ENCODE measurements at regions not wholly inside any gene's neighbourhood (a gene's known extent, or its start where the extent isn't known, plus 50 kb on each side); places are given as distances from the start of the nearest gene placed in this dataset.
"Not testable (repeated sequence)": the region's sequence is repeated elsewhere in the genome, so short reads cannot be mapped to it uniquely, and the experiment has no call there.

GRCh38 chr13:34381228-34381627 lies 560.8 kb upstream of the NBEA start:
- no peaks in the 10 kb centered on the region for H3K36me3 ChIP-seq (ENCODE audit: insufficient read depth, low read depth, low read length)
- no peaks in the 10 kb centered on the region for H3K9me3 ChIP-seq (ENCODE audit: insufficient read depth, low read depth, low read length)
- no peaks in the 10 kb centered on the region for H3K27me3 ChIP-seq (ENCODE audit: insufficient read depth, low read length)
- H3K27ac ChIP-seq (ENCODE audit: low read length) = no peak overlapping the region
- peaks cover 6% of the 10 kb centered on the region for H3K4me1 ChIP-seq (ENCODE audit: insufficient read depth, low read length)
- H3K9ac ChIP-seq (ENCODE audit: low read depth, low read length) = no peak overlapping the region
- no peak overlapping the region for H3K4me3 ChIP-seq (ENCODE audit: low read length)

GRCh38 chr13:34383728-34384127 lies 558.3 kb upstream of the NBEA start:
- Histone ChIP-seq H3K27me3 (ENCODE audit: insufficient read depth, low read length) (no peaks in the 10 kb centered on the region), H3K27ac (ENCODE audit: low read length) (no peak overlapping the region), H3K36me3 (ENCODE audit: insufficient read depth, low read depth, low read length) (no peaks in the 10 kb centered on the region), H3K9ac (ENCODE audit: low read depth, low read length) (no peak overlapping the region), H3K4me3 (ENCODE audit: low read length) (no peak overlapping the region), H3K9me3 (ENCODE audit: insufficient read depth, low read depth, low read length) (no peaks in the 10 kb centered on the region), H3K4me1 (ENCODE audit: insufficient read depth, low read length) (no peaks in the 10 kb centered on the region)

DNA sequence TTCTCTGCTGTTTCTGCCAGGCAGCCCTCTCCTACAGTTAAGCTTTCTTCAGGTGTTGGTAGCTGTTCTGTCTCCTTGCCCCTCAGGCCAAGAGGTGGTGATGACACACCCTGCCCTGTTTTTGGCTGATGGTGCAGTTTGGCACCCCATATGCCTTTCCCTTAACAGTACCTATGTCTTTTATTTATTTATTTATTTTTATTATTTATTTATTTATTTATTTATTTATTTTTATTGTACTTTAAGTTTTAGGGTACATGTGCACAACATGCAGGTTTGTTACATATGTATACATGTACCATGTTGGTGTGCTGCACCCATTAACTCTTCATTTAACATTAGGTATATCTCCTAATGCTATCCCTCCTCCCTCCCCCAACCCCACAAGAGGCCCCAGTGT lies 555.8 kb upstream of the NBEA start:
- H3K9ac ChIP-seq (ENCODE audit: low read depth, low read length); H3K27ac ChIP-seq (ENCODE audit: low read length); H3K9me3 ChIP-seq (ENCODE audit: insufficient read depth, low read depth, low read length); H3K4me3 ChIP-seq (ENCODE audit: low read length); H3K27me3 ChIP-seq (ENCODE audit: insufficient read depth, low read length); H3K36me3 ChIP-seq (ENCODE audit: insufficient read depth, low read depth, low read length); H3K4me1 ChIP-seq (ENCODE audit: insufficient read depth, low read length): not testable (repeated sequence)

DNA sequence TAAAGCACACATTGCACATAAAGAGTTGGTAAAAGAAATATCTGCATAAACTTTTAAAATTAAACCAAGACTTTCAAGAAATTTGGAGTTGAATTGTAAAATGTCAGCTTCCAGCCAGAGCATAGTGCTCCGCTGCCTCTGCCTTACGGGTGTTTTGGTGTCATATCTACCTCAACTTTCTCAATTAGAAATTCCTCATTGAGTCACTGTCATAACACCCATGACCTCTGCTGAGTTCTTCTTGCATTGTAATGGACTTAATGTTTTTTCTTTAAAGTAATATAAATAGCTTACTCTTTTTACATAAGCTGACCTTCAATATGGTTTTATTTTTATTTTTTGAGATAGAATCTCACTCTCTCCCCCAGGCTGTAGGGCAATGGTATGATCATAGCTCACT lies 551.0 kb upstream of the NBEA start:
- Histone ChIP-seq H3K9me3 (ENCODE audit: insufficient read depth, low read depth, low read length) (no peaks in the 10 kb centered on the region), H3K9ac (ENCODE audit: low read depth, low read length) (no peak overlapping the region), H3K27ac (ENCODE audit: low read length) (no peak overlapping the region), H3K27me3 (ENCODE audit: insufficient read depth, low read length) (no peaks in the 10 kb centered on the region), H3K4me1 (ENCODE audit: insufficient read depth, low read length) (no peaks in the 10 kb centered on the region), H3K36me3 (ENCODE audit: insufficient read depth, low read depth, low read length) (no peaks in the 10 kb centered on the region), H3K4me3 (ENCODE audit: low read length) (no peak overlapping the region)

DNA sequence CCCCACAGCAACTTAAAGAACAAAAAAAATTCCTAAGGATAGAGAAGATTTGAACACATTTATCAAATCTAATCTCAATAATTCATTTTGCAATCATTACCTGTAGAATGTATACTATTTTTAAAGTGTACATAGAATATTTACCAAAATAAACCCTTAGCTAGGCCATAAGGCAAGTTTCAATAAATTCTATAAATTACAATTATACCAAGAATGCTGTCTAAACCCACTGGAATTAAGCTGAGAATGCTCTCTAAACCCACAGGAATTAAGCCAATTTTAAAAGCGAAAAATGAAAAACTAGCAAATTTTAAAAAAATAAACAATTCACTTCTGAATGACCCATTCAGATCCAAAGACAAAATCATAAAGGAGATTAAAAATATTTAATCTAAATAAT lies 540.4 kb upstream of the NBEA start:
- H3K9ac ChIP-seq (ENCODE audit: low read depth, low read length) = no peak overlapping the region
- H3K4me3 ChIP-seq (ENCODE audit: low read length) = no peak overlapping the region
- H3K9me3 ChIP-seq (ENCODE audit: insufficient read depth, low read depth, low read length) = no peaks in the 10 kb centered on the region
- H3K4me1 ChIP-seq (ENCODE audit: insufficient read depth, low read length) = no peaks in the 10 kb centered on the region
- no peak overlapping the region for H3K27ac ChIP-seq (ENCODE audit: low read length)
- H3K27me3 ChIP-seq (ENCODE audit: insufficient read depth, low read length) = no peaks in the 10 kb centered on the region
- H3K36me3 ChIP-seq (ENCODE audit: insufficient read depth, low read depth, low read length) = no peaks in the 10 kb centered on the region

DNA sequence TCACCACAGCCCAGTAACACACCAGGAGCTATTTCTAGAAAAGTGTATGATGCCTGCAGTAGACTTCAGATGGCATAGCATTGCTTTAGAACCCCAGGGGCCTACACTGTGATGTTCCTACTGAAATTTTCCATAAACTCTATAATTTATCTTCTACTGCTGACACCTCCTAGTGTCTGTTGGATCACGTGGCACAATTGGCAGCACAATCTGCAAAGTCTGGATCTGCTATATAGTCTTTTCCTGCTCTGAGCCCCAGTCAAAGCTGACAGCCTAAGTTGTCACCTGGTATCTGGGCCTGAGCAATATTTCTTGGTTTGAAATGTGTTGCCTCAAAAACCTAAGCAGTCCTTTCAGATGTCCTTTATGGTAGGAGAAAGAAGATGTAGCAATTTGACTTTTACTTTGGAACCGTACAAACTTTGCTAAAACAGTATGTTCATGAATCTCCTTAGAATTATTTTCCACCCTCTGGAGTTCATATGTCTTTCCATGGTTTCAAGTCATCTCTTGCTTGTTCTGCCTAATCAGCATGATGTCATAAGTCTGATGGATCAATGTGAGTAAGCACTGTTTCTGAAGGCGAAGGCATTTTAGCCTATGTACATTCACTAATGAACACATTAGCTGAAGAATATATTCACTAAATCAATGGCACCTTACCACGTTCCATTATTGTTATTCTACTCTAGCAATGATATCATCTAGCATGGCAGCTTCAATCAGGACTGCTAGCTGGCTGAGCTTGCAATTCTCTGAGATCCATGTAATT lies 536.5 kb upstream of the NBEA start:
- H3K9me3 ChIP-seq (ENCODE audit: insufficient read depth, low read depth, low read length) = no peaks in the 10 kb centered on the region
- no peak overlapping the region for H3K9ac ChIP-seq (ENCODE audit: low read depth, low read length)
- H3K4me3 ChIP-seq (ENCODE audit: low read length) = no peak overlapping the region
- no peak overlapping the region for H3K27ac ChIP-seq (ENCODE audit: low read length)
- no peaks in the 10 kb centered on the region for H3K27me3 ChIP-seq (ENCODE audit: insufficient read depth, low read length)
- no peaks in the 10 kb centered on the region for H3K4me1 ChIP-seq (ENCODE audit: insufficient read depth, low read length)
- H3K36me3 ChIP-seq (ENCODE audit: insufficient read depth, low read depth, low read length) = no peaks in the 10 kb centered on the region

DNA sequence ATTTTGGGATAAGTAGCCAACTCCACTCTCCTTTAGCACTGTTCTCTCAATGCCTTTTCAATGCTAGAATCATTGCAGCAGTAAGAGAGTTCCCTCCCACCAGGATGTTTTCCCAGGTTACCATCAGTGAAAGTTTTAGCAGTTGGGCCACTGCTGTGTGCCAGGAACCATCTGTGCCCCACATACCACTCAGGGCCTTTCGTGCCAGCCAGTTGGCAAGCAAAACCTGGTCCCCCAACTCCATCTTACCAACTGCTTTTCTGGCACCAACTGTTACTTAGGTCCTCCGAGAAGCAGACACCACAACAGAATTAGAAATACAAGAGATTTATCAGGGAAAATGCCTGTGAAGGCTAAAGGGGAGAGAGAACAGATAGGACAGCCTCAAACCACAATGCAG lies 533.4 kb upstream of the NBEA start:
- H3K27ac ChIP-seq (ENCODE audit: low read length) = no peak overlapping the region
- no peaks in the 10 kb centered on the region for H3K27me3 ChIP-seq (ENCODE audit: insufficient read depth, low read length)
- no peak overlapping the region for H3K9ac ChIP-seq (ENCODE audit: low read depth, low read length)
- H3K36me3 ChIP-seq (ENCODE audit: insufficient read depth, low read depth, low read length) = no peaks in the 10 kb centered on the region
- no peak overlapping the region for H3K4me3 ChIP-seq (ENCODE audit: low read length)
- no peaks in the 10 kb centered on the region for H3K4me1 ChIP-seq (ENCODE audit: insufficient read depth, low read length)
- H3K9me3 ChIP-seq (ENCODE audit: insufficient read depth, low read depth, low read length) = no peaks in the 10 kb centered on the region

GRCh38 chr13:34409496-34410182 lies 532.4 kb upstream of the NBEA start:
- Histone ChIP-seq H3K9ac (ENCODE audit: low read depth, low read length) (no peak overlapping the region), H3K27ac (ENCODE audit: low read length) (no peak overlapping the region), H3K36me3 (ENCODE audit: insufficient read depth, low read depth, low read length) (no peaks in the 10 kb centered on the region), H3K4me3 (ENCODE audit: low read length) (no peak overlapping the region), H3K4me1 (ENCODE audit: insufficient read depth, low read length) (no peaks in the 10 kb centered on the region), H3K9me3 (ENCODE audit: insufficient read depth, low read depth, low read length) (no peaks in the 10 kb centered on the region), H3K27me3 (ENCODE audit: insufficient read depth, low read length) (no peaks in the 10 kb centered on the region)

DNA sequence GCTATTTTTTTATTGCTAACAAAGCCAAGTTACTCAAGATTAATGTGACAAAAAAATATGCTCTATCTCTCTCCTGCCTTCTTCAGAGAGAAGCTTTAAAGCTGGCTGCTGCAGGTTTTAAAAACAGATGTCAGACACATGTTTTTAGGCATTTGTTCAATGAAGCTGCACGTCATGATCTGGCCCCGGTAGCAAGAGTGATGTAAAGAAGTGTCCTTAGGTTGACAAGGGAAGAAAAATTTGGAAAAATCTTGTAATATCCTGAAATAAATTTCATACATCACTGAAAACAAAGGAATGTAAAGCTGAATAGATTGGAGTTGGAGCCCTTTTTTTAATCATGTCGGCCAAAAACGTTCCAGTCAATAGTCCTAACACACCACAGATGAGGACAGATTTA lies 531.4 kb upstream of the NBEA start:
- H3K9me3 ChIP-seq (ENCODE audit: insufficient read depth, low read depth, low read length) = no peaks in the 10 kb centered on the region
- H3K27ac ChIP-seq (ENCODE audit: low read length) = no peak overlapping the region
- no peaks in the 10 kb centered on the region for H3K4me1 ChIP-seq (ENCODE audit: insufficient read depth, low read length)
- H3K9ac ChIP-seq (ENCODE audit: low read depth, low read length) = no peak overlapping the region
- H3K4me3 ChIP-seq (ENCODE audit: low read length) = no peak overlapping the region
- no peaks in the 10 kb centered on the region for H3K36me3 ChIP-seq (ENCODE audit: insufficient read depth, low read depth, low read length)
- H3K27me3 ChIP-seq (ENCODE audit: insufficient read depth, low read length) = no peaks in the 10 kb centered on the region

DNA sequence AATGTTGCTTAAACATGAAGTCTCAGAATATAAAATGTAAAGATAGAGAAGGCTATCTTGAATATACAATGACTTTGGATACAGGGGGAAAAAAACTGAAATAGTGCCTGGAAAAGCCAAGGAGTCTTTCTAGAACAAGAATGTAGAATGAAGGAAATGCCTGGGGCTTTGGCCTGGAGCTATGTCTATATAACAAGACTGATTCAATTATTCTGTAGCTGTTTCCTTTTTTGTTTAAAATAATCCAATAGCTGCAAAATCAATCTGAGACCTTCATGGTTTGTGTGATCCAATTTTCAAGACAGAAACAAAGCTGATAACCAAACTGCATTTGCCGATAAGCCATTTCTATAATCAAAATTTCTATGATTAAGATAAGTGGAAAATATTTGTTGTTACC lies 530.9 kb upstream of the NBEA start:
- Histone ChIP-seq H3K27me3 (ENCODE audit: insufficient read depth, low read length) (no peaks in the 10 kb centered on the region), H3K9ac (ENCODE audit: low read depth, low read length) (no peak overlapping the region), H3K4me1 (ENCODE audit: insufficient read depth, low read length) (no peaks in the 10 kb centered on the region), H3K27ac (ENCODE audit: low read length) (no peak overlapping the region), H3K9me3 (ENCODE audit: insufficient read depth, low read depth, low read length) (no peaks in the 10 kb centered on the region), H3K36me3 (ENCODE audit: insufficient read depth, low read depth, low read length) (no peaks in the 10 kb centered on the region), H3K4me3 (ENCODE audit: low read length) (no peak overlapping the region)

DNA sequence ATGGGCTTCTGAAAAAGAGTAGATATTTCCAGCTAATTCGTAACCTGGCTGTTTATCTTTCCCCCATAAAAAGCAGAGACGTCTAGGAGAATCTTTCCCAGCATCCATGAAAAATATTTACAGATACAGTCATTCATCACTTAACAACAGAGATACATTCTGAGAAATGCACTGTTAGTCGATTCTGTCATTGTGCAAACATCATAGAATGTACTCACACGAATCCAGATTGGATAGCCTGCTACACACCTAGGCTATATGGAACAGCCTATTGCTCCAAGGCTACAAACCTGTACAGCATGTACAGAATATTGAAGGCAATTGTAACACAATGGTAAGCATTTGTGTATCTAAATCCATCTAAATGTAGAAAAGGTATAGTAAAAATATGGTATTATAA lies 530.2 kb upstream of the NBEA start:
- no peaks in the 10 kb centered on the region for H3K36me3 ChIP-seq (ENCODE audit: insufficient read depth, low read depth, low read length)
- no peaks in the 10 kb centered on the region for H3K9me3 ChIP-seq (ENCODE audit: insufficient read depth, low read depth, low read length)
- no peak overlapping the region for H3K9ac ChIP-seq (ENCODE audit: low read depth, low read length)
- no peak overlapping the region for H3K4me3 ChIP-seq (ENCODE audit: low read length)
- H3K4me1 ChIP-seq (ENCODE audit: insufficient read depth, low read length) = no peaks in the 10 kb centered on the region
- no peak overlapping the region for H3K27ac ChIP-seq (ENCODE audit: low read length)
- no peaks in the 10 kb centered on the region for H3K27me3 ChIP-seq (ENCODE audit: insufficient read depth, low read length)

- Histone ChIP-seq H3K36me3 (ENCODE audit: insufficient read depth, low read depth, low read length) (no peaks in the 10 kb centered on the region), H3K27me3 (ENCODE audit: insufficient read depth, low read length) (no peaks in the 10 kb centered on the region), H3K9ac (ENCODE audit: low read depth, low read length) (no peak overlapping the region), H3K9me3 (ENCODE audit: insufficient read depth, low read depth, low read length) (no peaks in the 10 kb centered on the region), H3K4me1 (ENCODE audit: insufficient read depth, low read length) (no peaks in the 10 kb centered on the region), H3K27ac (ENCODE audit: low read length) (no peak overlapping the region), H3K4me3 (ENCODE audit: low read length) (no peak overlapping the region)
Measured at GRCh38 chr13:34412295-34412694, 529.8 kb upstream of the NBEA start.

All from iPS-20b (cell line).